ENCODE measurements at regions not wholly inside any gene's neighbourhood (a gene's known extent, or its start where the extent isn't known, plus 50 kb on each side); places are given as distances from the start of the nearest gene placed in this dataset.
"Not testable (repeated sequence)": the region's sequence is repeated elsewhere in the genome, so short reads cannot be mapped to it uniquely, and the experiment has no call there.

DNA sequence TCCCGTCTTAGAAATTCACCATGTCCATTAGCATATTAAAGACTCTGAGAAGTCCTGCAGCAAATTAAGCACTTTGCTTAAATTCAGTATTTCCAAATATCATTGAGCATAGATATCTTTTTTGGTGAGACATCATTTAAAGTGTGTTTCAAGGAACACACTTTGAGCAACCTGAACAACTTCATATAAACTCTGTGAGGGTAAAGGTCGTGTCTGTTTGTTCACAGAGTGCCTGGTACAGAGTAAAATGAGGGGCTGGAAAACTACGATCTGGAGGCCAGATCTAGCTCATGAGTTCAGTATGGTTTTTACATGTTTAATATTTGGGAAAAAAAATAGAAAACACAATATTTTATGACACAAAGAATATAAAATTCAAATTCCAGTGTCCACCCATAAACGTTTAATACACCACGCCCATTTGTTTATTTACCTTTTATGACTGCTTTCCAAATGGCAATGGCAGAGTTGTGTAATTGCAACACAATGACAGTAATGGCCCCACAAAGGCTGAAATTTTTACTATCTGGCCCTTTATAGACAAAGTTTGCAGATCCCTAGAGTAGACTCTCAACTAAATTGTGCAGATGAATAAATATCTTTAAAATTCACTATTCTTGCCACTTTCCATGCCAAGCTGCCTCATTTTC lies 67.4 kb downstream of the SNTN start:
- TF ChIP-seq, protein P1, sequence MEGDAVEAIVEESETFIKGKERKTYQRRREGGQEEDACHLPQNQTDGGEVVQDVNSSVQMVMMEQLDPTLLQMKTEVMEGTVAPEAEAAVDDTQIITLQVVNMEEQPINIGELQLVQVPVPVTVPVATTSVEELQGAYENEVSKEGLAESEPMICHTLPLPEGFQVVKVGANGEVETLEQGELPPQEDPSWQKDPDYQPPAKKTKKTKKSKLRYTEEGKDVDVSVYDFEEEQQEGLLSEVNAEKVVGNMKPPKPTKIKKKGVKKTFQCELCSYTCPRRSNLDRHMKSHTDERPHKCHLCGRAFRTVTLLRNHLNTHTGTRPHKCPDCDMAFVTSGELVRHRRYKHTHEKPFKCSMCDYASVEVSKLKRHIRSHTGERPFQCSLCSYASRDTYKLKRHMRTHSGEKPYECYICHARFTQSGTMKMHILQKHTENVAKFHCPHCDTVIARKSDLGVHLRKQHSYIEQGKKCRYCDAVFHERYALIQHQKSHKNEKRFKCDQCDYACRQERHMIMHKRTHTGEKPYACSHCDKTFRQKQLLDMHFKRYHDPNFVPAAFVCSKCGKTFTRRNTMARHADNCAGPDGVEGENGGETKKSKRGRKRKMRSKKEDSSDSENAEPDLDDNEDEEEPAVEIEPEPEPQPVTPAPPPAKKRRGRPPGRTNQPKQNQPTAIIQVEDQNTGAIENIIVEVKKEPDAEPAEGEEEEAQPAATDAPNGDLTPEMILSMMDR (optimal IDR thresholded peaks at IDR 0.05 in 1 of 3, IDR thresholded peaks at IDR 0.05 in 1 of 3, conservative IDR thresholded peaks at IDR 0.05 in 1 of 3; ENCODE audit: extremely low read depth in 1 of 3, insufficient read depth in 2 of 3, low read length in 3 of 3) = no peak
- no peak for TF ChIP-seq EZH2 (IDR thresholded peaks at IDR 0.05; ENCODE audit: low read length)
- Histone ChIP-seq H3K36me3 (ENCODE audit: control insufficient read depth in 2 of 2, extremely low read depth in 1 of 2, insufficient read depth in 2 of 2, low read length in 2 of 2) (no peaks in the 10 kb centered on the region), H3K9ac (ENCODE audit: control insufficient read depth, extremely low read depth, insufficient read depth, low read length) (no peak overlapping the region), H3K27me3 (ENCODE audit: control insufficient read depth, extremely low read depth, insufficient read depth, low read length) (no peaks in the 10 kb centered on the region), H3K4me1 (ENCODE audit: control insufficient read depth, extremely low read depth, insufficient read depth, low read length) (peaks cover 11% of the 10 kb centered on the region), H4K20me1 (ENCODE audit: control insufficient read depth, extremely low read depth, insufficient read depth, low read length) (no peaks in the 10 kb centered on the region), H2AFZ (ENCODE audit: control insufficient read depth, low read length) (no peak overlapping the region), H3K9me3 (ENCODE audit: control insufficient read depth, low read depth, low read length) (peaks cover 3% of the 10 kb centered on the region), H3K27ac (ENCODE audit: control insufficient read depth, insufficient read depth, low read length) (no peak overlapping the region), H3K79me2 (ENCODE audit: control insufficient read depth, insufficient read depth, low read length) (no peaks in the 10 kb centered on the region), H3K4me2 (ENCODE audit: control insufficient read depth, extremely low read depth, insufficient read depth, low read depth, low read length) (no peak overlapping the region), H3K9me1 (ENCODE audit: control insufficient read depth, extremely low read depth, insufficient read depth, low read length) (no peaks in the 10 kb centered on the region), H3K4me3 (ENCODE audit: control insufficient read depth in 2 of 3, extremely low read depth in 1 of 3, insufficient read depth in 2 of 3, low read depth in 1 of 3, low read length in 3 of 3) (no peak overlapping the region)
- dilution Hi-C loops (cut with MboI; ENCODE audit: extremely low pct_ligation_motif_present, low sequenced_read_pairs) = no loop called here
- no peak for DNase-seq (ENCODE audit: low read depth, low spot score)
- FAIRE-seq = no peak

DNA sequence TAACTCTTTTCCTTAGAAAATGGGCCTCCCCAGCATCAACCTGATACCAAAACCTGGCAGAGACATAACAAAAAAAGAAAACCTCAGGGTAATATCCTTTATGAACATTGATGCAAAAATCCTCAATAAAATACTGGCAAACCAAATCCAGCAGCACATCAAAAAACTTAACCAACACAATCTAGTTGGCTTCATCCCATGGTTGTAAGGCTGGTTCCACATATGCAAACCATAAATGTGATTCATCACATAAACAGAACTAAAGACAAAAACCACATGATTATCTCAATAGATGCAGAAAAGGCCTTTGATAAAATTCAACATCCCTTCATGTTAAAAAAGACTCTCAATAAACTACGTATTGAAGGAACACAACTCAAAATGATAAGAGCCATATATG lies 68.5 kb downstream of the SNTN start:
- H2AFZ ChIP-seq (ENCODE audit: control insufficient read depth, low read length); H3K27me3 ChIP-seq (ENCODE audit: control insufficient read depth, extremely low read depth, insufficient read depth, low read length); H3K27ac ChIP-seq (ENCODE audit: control insufficient read depth, insufficient read depth, low read length); dilution Hi-C loops (cut with MboI; ENCODE audit: extremely low pct_ligation_motif_present, low sequenced_read_pairs); H3K9me1 ChIP-seq (ENCODE audit: control insufficient read depth, extremely low read depth, insufficient read depth, low read length); H3K9me3 ChIP-seq (ENCODE audit: control insufficient read depth, low read depth, low read length); H3K36me3 ChIP-seq (ENCODE audit: control insufficient read depth in 2 of 2, extremely low read depth in 1 of 2, insufficient read depth in 2 of 2, low read length in 2 of 2); H3K9ac ChIP-seq (ENCODE audit: control insufficient read depth, extremely low read depth, insufficient read depth, low read length); H3K79me2 ChIP-seq (ENCODE audit: control insufficient read depth, insufficient read depth, low read length); FAIRE-seq; H3K4me3 ChIP-seq (ENCODE audit: control insufficient read depth in 2 of 3, extremely low read depth in 1 of 3, insufficient read depth in 2 of 3, low read depth in 1 of 3, low read length in 3 of 3); H3K4me2 ChIP-seq (ENCODE audit: control insufficient read depth, extremely low read depth, insufficient read depth, low read depth, low read length); H4K20me1 ChIP-seq (ENCODE audit: control insufficient read depth, extremely low read depth, insufficient read depth, low read length); DNase-seq (ENCODE audit: low read depth, low spot score): not testable (repeated sequence)
- H3K4me1 ChIP-seq (ENCODE audit: control insufficient read depth, extremely low read depth, insufficient read depth, low read length) = peaks cover 22% of the 10 kb centered on the region

DNA sequence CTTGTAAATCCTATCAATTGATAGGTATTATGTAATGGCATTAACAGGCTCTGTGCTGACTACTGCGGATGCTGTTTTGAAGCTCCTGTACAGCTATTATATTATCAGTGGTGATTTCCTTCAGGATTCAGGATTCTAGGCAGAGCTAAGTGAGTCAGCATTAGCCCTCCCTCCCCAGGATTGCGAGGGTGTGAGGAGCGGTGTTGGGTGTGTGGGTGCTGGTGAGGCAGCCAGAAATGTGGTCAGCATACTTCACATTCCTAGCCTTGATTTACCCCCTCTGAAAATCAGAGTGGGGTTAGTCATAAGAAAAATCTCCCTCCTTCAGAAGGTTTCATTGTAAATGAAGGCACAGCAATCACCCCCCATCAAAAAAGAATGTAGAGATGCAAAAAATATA lies 72.5 kb downstream of the SNTN start:
- TF ChIP-seq, protein P1 (optimal IDR thresholded peaks at IDR 0.05 in 1 of 3, IDR thresholded peaks at IDR 0.05 in 1 of 3, conservative IDR thresholded peaks at IDR 0.05 in 1 of 3; ENCODE audit: extremely low read depth in 1 of 3, insufficient read depth in 2 of 3, low read length in 3 of 3) = no peak
- TF ChIP-seq EZH2 (IDR thresholded peaks at IDR 0.05; ENCODE audit: low read length) = no peak
- H3K79me2 ChIP-seq (ENCODE audit: control insufficient read depth, insufficient read depth, low read length) = no peaks in the 10 kb centered on the region
- no peaks in the 10 kb centered on the region for H3K27me3 ChIP-seq (ENCODE audit: control insufficient read depth, extremely low read depth, insufficient read depth, low read length)
- dilution Hi-C loops (cut with MboI; ENCODE audit: extremely low pct_ligation_motif_present, low sequenced_read_pairs) = no loop called here
- no peak overlapping the region for H2AFZ ChIP-seq (ENCODE audit: control insufficient read depth, low read length)
- no peaks in the 10 kb centered on the region for H4K20me1 ChIP-seq (ENCODE audit: control insufficient read depth, extremely low read depth, insufficient read depth, low read length)
- no peaks in the 10 kb centered on the region for H3K9me1 ChIP-seq (ENCODE audit: control insufficient read depth, extremely low read depth, insufficient read depth, low read length)
- peak overlapping the region; percentile 5 for H3K27ac ChIP-seq (ENCODE audit: control insufficient read depth, insufficient read depth, low read length)
- H3K36me3 ChIP-seq (ENCODE audit: control insufficient read depth in 2 of 2, extremely low read depth in 1 of 2, insufficient read depth in 2 of 2, low read length in 2 of 2) = no peaks in the 10 kb centered on the region
- H3K9me3 ChIP-seq (ENCODE audit: control insufficient read depth, low read depth, low read length) = peaks cover 3% of the 10 kb centered on the region
- DNase-seq (ENCODE audit: low read depth, low spot score) (peak; percentile 73), FAIRE-seq (peak; percentile 90)
- peak overlapping the region; percentile 53 for H3K4me2 ChIP-seq (ENCODE audit: control insufficient read depth, extremely low read depth, insufficient read depth, low read depth, low read length)
- H3K4me3 ChIP-seq (ENCODE audit: control insufficient read depth in 2 of 3, extremely low read depth in 1 of 3, insufficient read depth in 2 of 3, low read depth in 1 of 3, low read length in 3 of 3) = no peak overlapping the region
- H3K4me1 ChIP-seq (ENCODE audit: control insufficient read depth, extremely low read depth, insufficient read depth, low read length) = peaks cover 22% of the 10 kb centered on the region
- H3K9ac ChIP-seq (ENCODE audit: control insufficient read depth, extremely low read depth, insufficient read depth, low read length) = no peak overlapping the region
